H4 (cell line): ENCODE measurements at regions not wholly inside any gene's neighbourhood (a gene's known extent, or its start where the extent isn't known, plus 50 kb on each side); places are given as distances from the start of the nearest gene placed in this dataset.
A peak's percentile ranks its signal among the peaks of the same experiment; 100 is the strongest.

Experiments
- DNase-seq: peaks from one replicate; pipeline ENCODE4 v3.0.0-alpha.2; 2015; ENCODE audit warnings: low spot score

GRCh38 chr10:2733278-2733963 lies 333.9 kb upstream of the PFKP start:
- no peak for DNase-seq

GRCh38 chr10:2731940-2732339 lies 335.4 kb upstream of the PFKP start:
- peak; percentile 20 for DNase-seq

GRCh38 chr10:2729197-2729596 lies 338.2 kb upstream of the PFKP start:
- DNase-seq, result no peak

- DNase-seq, result no peak
Measured at GRCh38 chr10:2728087-2728486, 339.3 kb upstream of the PFKP start.

GRCh38 chr10:2716596-2716995 lies 350.8 kb upstream of the PFKP start:
- no peak for DNase-seq

- no peak for DNase-seq
Measured at GRCh38 chr10:2714597-2714996, 352.8 kb upstream of the PFKP start.

- no peak for DNase-seq
Measured at GRCh38 chr10:2703953-2704352, 363.4 kb upstream of the PFKP start.

GRCh38 chr10:2701802-2702201 lies 365.5 kb upstream of the PFKP start:
- DNase-seq, result no peak

- no peak for DNase-seq
Measured at GRCh38 chr10:2700626-2701305, 366.6 kb upstream of the PFKP start.

GRCh38 chr10:2688958-2689357 lies 378.4 kb upstream of the PFKP start:
- no peak for DNase-seq

GRCh38 chr10:2686691-2687090 lies 380.7 kb upstream of the PFKP start:
- no peak for DNase-seq

- DNase-seq, result no peak
Measured at GRCh38 chr10:2682491-2682890, 384.9 kb upstream of the PFKP start.

GRCh38 chr10:2681891-2682290 lies 385.5 kb upstream of the PFKP start:
- no peak for DNase-seq

GRCh38 chr10:2680821-2681220 lies 386.5 kb upstream of the PFKP start:
- no peak for DNase-seq

- no peak for DNase-seq
Measured at GRCh38 chr10:2679646-2680045, 387.7 kb upstream of the PFKP start.

- DNase-seq, result no peak
Measured at GRCh38 chr10:2676455-2676854, 390.9 kb upstream of the PFKP start.

GRCh38 chr10:2674451-2674850 lies 392.9 kb upstream of the PFKP start:
- DNase-seq, result no peak

GRCh38 chr10:2670864-2671263 lies 396.5 kb upstream of the PFKP start:
- no peak for DNase-seq

- no peak for DNase-seq
Measured at GRCh38 chr10:2665772-2666171, 401.6 kb upstream of the PFKP start.

- DNase-seq, result no peak
Measured at GRCh38 chr10:2660276-2660675, 407.1 kb upstream of the PFKP start.

- no peak for DNase-seq
Measured at GRCh38 chr10:2659660-2660209, 407.6 kb upstream of the PFKP start.

- no peak for DNase-seq
Measured at GRCh38 chr10:2658780-2659179, 408.6 kb upstream of the PFKP start.

GRCh38 chr10:2650328-2650727 lies 417.0 kb upstream of the PFKP start:
- DNase-seq, result no peak
